KMS-11 (cell line): ENCODE measurements at regions not wholly inside any gene's neighbourhood (a gene's known extent, or its start where the extent isn't known, plus 50 kb on each side); places are given as distances from the start of the nearest gene placed in this dataset.
A peak's percentile ranks its signal among the peaks of the same experiment; 100 is the strongest.

Source experiments
- H2AFZ ChIP-seq: fragments of 200-600 bp; sonication (generic); 2 replicates; pipeline ENCODE4 v1.6.1; 2016; ENCODE audit warnings: antibody characterized with exemption, mixed run types, low read depth
- H3K27ac ChIP-seq: fragments of 200-600 bp; sonication (generic); 2 replicates; pipeline ENCODE4 v1.6.1; 2016; ENCODE audit warnings: mild to moderate bottlenecking, mixed run types
- H3K27me3 ChIP-seq: fragments of 200-600 bp; sonication (generic); 2 replicates; pipeline ENCODE4 v1.6.1; 2017; ENCODE audit warnings: mild to moderate bottlenecking, low read depth, mixed run types, moderate library complexity; ENCODE audit not compliant: insufficient read depth
- H3K36me3 ChIP-seq: fragments of 200-600 bp; sonication (generic); 2 replicates; pipeline ENCODE4 v1.6.1; 2017; ENCODE audit warnings: mild to moderate bottlenecking, mixed run types; ENCODE audit not compliant: insufficient read depth
- H3K4me1 ChIP-seq: fragments of 200-600 bp; sonication (generic); 2 replicates; pipeline ENCODE4 v1.6.1; 2016; ENCODE audit warnings: mild to moderate bottlenecking, low read depth, mixed run types; ENCODE audit not compliant: poor library complexity, severe bottlenecking
- H3K4me2 ChIP-seq: fragments of 200-600 bp; sonication (generic); 2 replicates; pipeline ENCODE4 v1.7.0; 2016; ENCODE audit warnings: mild to moderate bottlenecking, mixed run types
- H3K4me3 ChIP-seq: fragments of 200-600 bp; sonication (generic); IDR thresholded peaks from 2 replicates; pipeline ENCODE4 v1.6.1; 2017; ENCODE audit warnings: low read depth, low read length, mixed read lengths; ENCODE audit not compliant: insufficient read depth
- H3K79me2 ChIP-seq: fragments of 200-600 bp; sonication (generic); 2 replicates; pipeline ENCODE4 v1.6.1; 2016; ENCODE audit warnings: low read depth, mixed run types; ENCODE audit not compliant: insufficient read depth
- H3K9ac ChIP-seq: fragments of 200-600 bp; sonication (generic); 2 replicates; pipeline ENCODE4 v1.6.1; 2016; ENCODE audit warnings: mild to moderate bottlenecking, mixed run types
- H4K20me1 ChIP-seq: fragments of 200-600 bp; sonication (generic); 2 replicates; pipeline ENCODE4 v1.6.1; 2016; ENCODE audit warnings: mild to moderate bottlenecking, mixed run types; ENCODE audit not compliant: insufficient read depth
- CTCF ChIP-seq: fragments of 200-600 bp; sonication (generic); conservative IDR thresholded peaks from 2 replicates; pipeline ENCODE4 v1.6.1; 2017; ENCODE audit warnings: low read depth, mild to moderate bottlenecking, antibody characterized with exemption, low read length, moderate library complexity, mixed read lengths

- Histone ChIP-seq H3K79me2 (no peaks in the 10 kb centered on the region), H3K9ac (no peak overlapping the region), H3K36me3 (no peaks in the 10 kb centered on the region), H3K4me2 (peak overlapping the region; percentile 45), H4K20me1 (no peaks in the 10 kb centered on the region), H3K27ac (peak overlapping the region; percentile 52), H3K4me3 (no peak overlapping the region), H2AFZ (peak overlapping the region; percentile 34; the same call in 1 of the 2 replicates), H3K27me3 (no peaks in the 10 kb centered on the region), H3K4me1 (peaks cover 31% of the 10 kb centered on the region)
- no peak for TF ChIP-seq CTCF
These were observed 413.5 kb upstream of the GRIA3 start for GRCh38 chrX:122770581-122770980.

- no peak for TF ChIP-seq CTCF
- no peak overlapping the region for H3K27ac ChIP-seq
- H3K79me2 ChIP-seq = no peaks in the 10 kb centered on the region
- H3K9ac ChIP-seq = no peak overlapping the region
- H3K4me1 ChIP-seq = peaks cover 31% of the 10 kb centered on the region
- H4K20me1 ChIP-seq = no peaks in the 10 kb centered on the region
- H3K4me2 ChIP-seq = no peak overlapping the region
- H3K4me3 ChIP-seq = no peak overlapping the region
- no peaks in the 10 kb centered on the region for H3K27me3 ChIP-seq
- H3K36me3 ChIP-seq = no peaks in the 10 kb centered on the region
- no peak overlapping the region for H2AFZ ChIP-seq
These were observed 412.1 kb upstream of the GRIA3 start for GRCh38 chrX:122771933-122772332.

- TF ChIP-seq CTCF = no peak
- no peaks in the 10 kb centered on the region for H3K4me1 ChIP-seq
These were observed 406.3 kb upstream of the GRIA3 start for GRCh38 chrX:122777766-122778165.

GRCh38 chrX:122783918-122784317 lies 400.2 kb upstream of the GRIA3 start:
- Histone ChIP-seq H3K79me2 (no peaks in the 10 kb centered on the region), H3K4me3 (no peak overlapping the region), H2AFZ (peak overlapping the region; percentile 22; the same call in 1 of the 2 replicates), H3K27me3 (no peaks in the 10 kb centered on the region), H3K4me2 (no peak overlapping the region), H3K4me1 (peaks cover 16% of the 10 kb centered on the region), H3K36me3 (no peaks in the 10 kb centered on the region), H3K27ac (peak overlapping the region; percentile 51; the same call in 1 of the 2 replicates), H3K9ac (no peak overlapping the region), H4K20me1 (no peaks in the 10 kb centered on the region)
- TF ChIP-seq CTCF = no peak

More at GRCh38 chrX:122777766-122778165, 406.3 kb upstream of the GRIA3 start:
- no peak overlapping the region for H3K4me2 ChIP-seq
- no peak overlapping the region for H2AFZ ChIP-seq
- no peaks in the 10 kb centered on the region for H3K36me3 ChIP-seq
- H3K27me3 ChIP-seq = no peaks in the 10 kb centered on the region
- H3K9ac ChIP-seq = no peak overlapping the region
- no peak overlapping the region for H3K4me3 ChIP-seq
- no peaks in the 10 kb centered on the region for H3K79me2 ChIP-seq
- no peak overlapping the region for H3K27ac ChIP-seq
- no peaks in the 10 kb centered on the region for H4K20me1 ChIP-seq
